Left lobe of liver (tissue), 2 donors: ENCODE measurements at regions not wholly inside any gene's neighbourhood (a gene's known extent, or its start where the extent isn't known, plus 50 kb on each side); places are given as distances from the start of the nearest gene placed in this dataset.
A peak's percentile ranks its signal among the peaks of the same experiment; 100 is the strongest.
"Not testable (repeated sequence)": the region's sequence is repeated elsewhere in the genome, so short reads cannot be mapped to it uniquely, and the experiment has no call there.

Experiments
- ATAC-seq: fragments of 200-7000 bp; cut with Tn5 transposase; one replicate; pipeline ENCODE4 v1.9.1; 2020; ENCODE audit warnings: mild to moderate bottlenecking, moderate library complexity
- DNase-seq: peaks from one replicate; pipeline ENCODE4 v3.0.0-alpha.2; 2020; ENCODE audit warnings: low spot score
- donor health status: DM: no; HTN: no; CAD: no; lungs with moderate emphysema.
- donor health status: DM: no; HTN: yes; CAD: no.

DNA sequence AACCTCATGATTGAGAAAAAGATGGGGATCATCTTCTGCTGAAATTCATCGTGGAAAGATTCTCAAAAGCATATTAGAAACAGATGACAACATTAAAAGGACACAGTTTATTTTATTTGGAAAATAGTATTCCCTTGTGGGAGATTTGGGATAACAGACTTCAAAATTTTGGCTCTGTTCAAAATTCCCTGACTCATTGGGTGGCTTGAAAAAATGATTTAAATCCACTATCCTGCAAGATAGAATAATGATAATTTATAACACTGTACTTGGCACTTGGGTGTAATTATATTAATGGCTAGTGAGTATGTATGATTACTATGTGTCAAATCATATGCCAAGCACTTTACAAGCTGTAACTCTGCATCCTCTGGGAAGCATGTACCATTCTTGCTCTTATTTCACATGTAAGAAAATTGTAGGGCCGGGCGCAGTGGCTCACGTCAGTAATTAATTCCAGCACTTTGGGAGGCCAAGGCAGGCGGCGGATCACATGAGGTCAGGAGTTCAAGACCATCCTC, 128.8 kb downstream of the LMNTD1 start:
- no peak for DNase-seq
- no peak for ATAC-seq

DNA sequence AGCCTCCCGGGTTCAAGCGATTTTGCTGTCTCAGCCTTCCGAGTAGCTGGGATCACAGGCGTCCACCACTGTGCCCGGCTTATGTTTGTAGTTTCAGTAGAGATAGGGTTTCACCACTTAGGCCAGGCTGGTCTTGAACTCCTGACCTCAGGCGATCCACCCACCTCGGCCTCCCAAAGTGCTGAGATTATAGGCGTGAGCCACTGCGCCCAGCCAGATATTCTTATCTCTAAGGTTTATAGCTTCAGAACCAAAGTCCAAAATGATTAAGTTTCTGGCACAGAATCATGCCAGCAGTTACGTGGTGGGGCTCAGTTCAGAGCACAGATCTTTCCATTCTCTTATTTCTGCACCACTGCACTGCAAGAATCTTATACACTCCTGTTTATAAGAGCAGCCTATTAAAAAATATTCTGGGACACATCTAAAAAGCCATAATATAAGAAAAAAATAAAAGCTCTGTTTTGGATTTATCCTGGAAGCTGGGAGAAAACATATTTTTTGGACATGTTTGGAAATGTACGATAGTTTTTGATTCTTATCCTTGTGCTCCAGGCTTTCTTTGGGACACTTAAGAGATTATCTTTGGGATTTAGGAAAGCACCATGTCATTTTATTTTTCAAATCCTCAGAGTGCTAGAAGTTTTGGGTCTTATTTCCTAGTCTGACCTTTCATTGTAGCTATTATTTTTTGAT, 129.6 kb downstream of the LMNTD1 start:
- no peak for ATAC-seq
- DNase-seq = no peak

GRCh38 chr12:25422241-25422640, 130.8 kb downstream of the LMNTD1 start:
- DNase-seq (no peak), ATAC-seq (no peak)

GRCh38 chr12:25421651-25422167, 131.4 kb downstream of the LMNTD1 start:
- DNase-seq (no peak), ATAC-seq (no peak)

GRCh38 chr12:25420116-25420515, 133.0 kb downstream of the LMNTD1 start:
- ATAC-seq (no peak), DNase-seq (no peak)

DNA sequence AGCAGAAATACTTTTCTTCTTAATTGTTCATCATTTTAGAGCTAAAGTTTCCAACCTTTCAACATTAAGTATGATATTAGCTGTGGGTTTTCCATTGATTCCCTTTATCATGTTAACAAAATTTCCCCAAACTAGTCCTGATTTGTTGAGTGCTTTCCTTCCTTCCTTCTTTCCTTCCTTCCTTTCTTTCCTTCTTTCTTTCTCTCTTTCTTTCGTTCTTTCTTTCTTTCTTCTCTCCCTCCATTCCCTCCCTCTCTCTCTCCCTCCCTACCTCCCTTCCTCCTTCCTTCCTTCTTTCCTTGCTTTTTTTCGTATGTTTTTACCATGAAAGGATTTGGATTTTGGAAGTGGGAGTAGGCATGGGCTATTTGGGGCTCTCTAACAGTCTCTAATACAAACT, 133.5 kb downstream of the LMNTD1 start:
- ATAC-seq (no peak), DNase-seq (no peak)

GRCh38 chr12:25417071-25417470, 136.0 kb downstream of the LMNTD1 start:
- no peak for ATAC-seq
- no peak for DNase-seq

DNA sequence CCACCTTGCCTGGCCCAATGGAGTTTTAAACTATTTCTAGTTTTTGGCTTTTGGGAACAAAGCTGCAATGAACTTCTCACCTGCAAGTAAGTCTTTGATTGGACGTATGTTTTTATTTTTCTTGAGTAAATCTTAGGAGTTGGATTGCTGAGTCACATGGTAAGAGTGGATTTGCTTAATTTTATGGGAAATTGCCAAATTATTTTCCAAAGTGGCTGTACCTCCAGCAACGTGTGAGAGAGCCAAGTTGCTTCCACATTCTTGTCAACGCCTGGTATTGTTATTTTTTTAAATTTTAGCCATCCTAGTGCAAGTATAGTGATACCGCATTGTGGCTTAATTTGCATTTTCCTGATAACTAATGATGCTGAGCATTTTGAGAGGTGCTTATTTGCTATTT, 136.6 kb downstream of the LMNTD1 start:
- ATAC-seq (no peak), DNase-seq (no peak)

DNA sequence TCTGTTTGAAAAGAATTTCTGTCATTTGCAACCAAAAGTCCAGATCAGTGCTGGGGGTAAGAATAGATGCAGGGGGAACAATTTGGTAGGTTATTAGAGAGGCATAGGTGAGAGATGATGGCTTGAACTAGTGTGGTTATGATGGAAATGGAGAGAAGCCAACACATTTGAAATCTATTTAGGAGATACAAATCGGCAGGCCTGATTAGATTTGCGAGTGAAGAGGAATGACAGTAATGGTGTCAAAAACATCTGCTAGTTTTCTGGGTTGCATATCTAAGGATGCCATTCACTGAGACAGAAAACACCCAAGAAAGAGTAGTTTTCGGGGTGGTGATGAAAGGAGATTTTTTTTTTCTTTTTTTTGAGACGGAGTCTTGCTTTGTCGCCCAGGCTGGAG, 138.1 kb downstream of the LMNTD1 start:
- DNase-seq = no peak
- ATAC-seq = no peak

- DNase-seq (no peak), ATAC-seq (no peak)
These were observed 140.3 kb downstream of the LMNTD1 start for GRCh38 chr12:25412735-25413134.

- ATAC-seq (no peak), DNase-seq (no peak)
These were observed 148.1 kb downstream of the LMNTD1 start for GRCh38 chr12:25404955-25405354.

DNA sequence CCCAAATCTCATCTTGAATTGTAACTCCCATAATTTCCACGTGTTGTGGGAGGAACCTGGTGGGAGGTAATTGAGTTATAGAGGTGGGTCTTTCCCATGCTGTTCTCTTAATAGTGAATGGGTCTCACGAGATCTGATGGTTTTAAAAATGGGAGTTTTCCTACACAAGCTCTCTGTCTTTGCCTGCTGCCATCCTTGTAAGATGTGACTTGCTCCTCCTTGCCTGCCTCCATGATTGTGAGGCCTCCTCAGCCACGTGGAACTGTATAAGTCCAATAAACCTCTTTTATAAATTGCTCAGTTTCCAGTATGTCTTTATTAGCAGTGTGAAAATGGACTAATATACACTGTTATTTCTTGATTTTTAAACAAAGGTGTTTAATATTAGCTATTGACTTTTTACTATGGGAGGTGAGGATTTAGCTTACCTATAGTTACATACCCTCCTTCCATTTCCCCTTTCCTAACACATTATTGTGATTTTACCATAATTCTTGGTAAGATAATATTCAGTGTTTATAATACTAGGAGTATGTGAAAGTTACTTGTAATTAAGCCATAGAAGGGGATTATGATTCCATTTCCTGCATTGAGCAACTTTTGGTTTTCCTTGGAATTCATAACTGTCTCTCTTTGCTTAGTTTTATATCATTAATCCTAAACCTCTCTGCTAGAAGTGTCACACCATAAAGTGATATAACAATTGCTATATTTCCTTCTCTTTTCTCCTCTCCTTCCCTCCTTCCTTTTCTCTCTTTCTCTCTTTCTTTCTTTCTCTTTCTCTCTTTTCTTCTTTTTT, 151.0 kb upstream of the KRAS start:
- no peak for DNase-seq
- ATAC-seq = no peak

- no peak for DNase-seq
- no peak for ATAC-seq
These were observed 146.3 kb upstream of the KRAS start for GRCh38 chr12:25397001-25397400.

GRCh38 chr12:25395227-25395626, 144.5 kb upstream of the KRAS start:
- DNase-seq (no peak), ATAC-seq (no peak)

DNA sequence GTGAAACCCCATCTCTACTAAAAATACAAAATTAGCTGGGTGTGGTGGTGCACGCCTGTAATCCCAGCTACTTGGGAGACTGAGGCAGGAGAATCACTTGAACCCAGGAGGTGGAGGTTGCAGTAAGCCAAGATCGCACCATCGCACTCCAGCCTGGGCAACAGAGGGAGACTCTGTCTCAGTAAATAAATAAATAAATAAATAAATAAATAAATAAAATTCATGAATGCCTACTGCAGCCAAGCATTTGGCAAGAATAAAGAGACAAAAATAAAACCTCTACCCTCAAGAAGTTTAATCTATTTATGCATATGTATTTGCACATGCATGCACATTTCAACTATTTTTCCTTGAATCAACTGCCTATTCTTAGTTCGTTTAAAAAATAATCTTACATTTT, 144.0 kb upstream of the KRAS start:
- ATAC-seq, DNase-seq: not testable (repeated sequence)

DNA sequence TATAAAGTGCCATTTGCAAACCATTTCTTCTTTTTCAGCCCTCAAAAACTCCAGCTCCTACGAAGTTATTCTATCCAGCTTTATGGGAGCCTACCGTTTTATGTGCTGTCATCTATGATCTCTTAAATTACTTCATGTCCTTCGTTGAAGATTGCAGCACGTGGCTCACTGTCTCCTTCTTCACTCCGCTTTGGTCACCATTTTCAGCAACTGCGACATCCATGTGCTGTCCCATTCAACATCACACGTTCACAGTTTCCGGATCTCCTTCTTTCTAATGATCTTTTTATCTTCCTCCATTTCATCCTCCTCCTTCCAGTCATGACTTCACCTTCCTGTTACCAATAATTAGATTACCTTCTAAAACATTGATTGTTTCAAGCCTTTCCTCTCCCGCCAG, 143.3 kb upstream of the KRAS start:
- no peak for DNase-seq
- ATAC-seq = no peak

DNA sequence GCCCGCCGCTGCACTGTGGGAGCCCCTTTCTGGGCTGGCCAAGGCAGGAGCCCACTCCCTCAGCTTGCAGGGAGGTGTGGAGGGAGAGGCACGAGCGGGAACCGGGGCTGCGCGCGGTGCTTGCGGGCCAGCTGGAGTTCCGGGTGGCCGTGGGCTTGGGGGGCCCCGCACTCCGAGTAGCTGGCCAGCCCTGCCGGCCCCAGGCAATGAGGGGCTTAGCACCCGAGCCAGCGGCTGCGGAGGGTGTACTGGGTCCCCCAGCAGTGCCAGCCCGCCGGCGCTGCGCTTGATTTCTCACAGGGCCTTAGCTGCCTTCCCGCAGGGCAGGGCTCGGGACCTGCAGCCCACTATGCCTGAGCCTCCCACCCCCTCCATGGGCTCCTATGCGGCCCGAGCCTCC, 140.6 kb upstream of the KRAS start:
- ATAC-seq, DNase-seq: not testable (repeated sequence)

- no peak for ATAC-seq
- no peak for DNase-seq
These were observed 137.5 kb upstream of the KRAS start for GRCh38 chr12:25388183-25388582.

GRCh38 chr12:25387732-25388050, 137.0 kb upstream of the KRAS start:
- no peak for DNase-seq
- ATAC-seq = no peak

DNA sequence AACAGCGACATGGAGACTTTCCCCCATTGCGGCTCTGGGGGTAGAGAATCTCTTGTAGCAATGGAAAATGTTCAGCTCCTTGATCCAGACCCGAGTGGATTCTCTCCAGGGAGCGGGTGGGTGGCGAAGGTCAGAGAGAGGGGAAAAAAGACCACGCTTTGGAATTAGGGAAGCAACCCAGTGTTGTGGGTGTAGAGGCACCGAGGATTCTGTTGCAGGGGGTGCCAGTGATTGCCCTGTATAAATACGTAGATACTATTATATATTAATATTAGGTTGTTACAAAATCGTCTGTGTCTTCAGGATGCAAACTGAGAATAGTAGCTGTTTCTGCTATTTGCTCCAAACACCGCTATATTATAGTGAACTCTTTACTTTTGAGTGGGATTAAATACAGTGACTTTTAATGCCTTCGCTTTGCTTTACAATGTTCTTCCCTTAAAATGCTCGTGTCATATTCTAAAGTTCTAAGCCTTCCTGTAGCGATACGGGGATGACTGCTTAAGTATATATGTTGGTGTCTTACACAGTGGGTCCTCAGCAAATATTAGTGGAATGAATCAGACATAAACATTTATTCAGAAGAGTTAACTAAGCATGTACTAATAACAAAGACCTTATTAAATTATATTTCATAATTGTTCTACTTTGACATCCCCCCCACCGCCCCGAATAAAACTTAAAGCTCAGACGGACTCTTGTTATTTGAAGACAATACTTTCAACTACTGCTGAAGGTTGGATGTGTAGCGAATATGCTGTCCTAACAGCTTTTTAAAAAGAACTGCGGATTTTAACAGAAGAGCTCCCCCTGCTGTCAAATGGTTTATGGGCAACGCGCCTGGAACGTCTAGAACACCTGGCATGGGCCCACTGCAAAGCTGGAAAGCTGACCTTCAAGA, 136.4 kb upstream of the KRAS start:
- DNase-seq (peak; percentile 87), ATAC-seq (peak; percentile 56)

DNA sequence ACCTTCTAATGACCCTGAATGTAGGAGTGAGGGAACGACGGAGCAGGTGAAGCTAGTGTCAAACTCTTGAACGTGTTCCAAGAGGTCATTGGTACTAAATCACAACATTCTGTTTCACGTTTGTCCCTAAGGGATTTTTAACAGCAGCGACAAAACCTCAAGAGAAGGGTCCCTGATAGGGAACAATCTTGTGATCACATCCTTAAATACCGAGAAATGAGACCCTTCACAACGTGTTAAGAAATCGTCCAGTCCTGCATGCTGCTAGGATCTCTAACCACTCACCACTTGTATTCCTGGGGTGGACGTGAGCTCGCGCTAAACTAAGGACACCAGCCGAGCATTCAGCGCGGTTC, 134.1 kb upstream of the KRAS start:
- DNase-seq = no peak
- no peak for ATAC-seq
